Chondrocyte (in vitro differentiated cells): ENCODE measurements at regions not wholly inside any gene's neighbourhood (a gene's known extent, or its start where the extent isn't known, plus 50 kb on each side); places are given as distances from the start of the nearest gene placed in this dataset.

Experiments
- DNase-seq: peaks from one replicate; pipeline ENCODE4 v3.0.0; 2021; ENCODE audit warnings: mixed read lengths, low spot score
- H3K27ac Mint-ChIP-seq: one replicate; pipeline ENCODE4 v1.8.0; 2021; ENCODE audit warnings: mild to moderate bottlenecking, moderate library complexity, mixed read lengths; ENCODE audit not compliant: unreplicated experiment
- H3K27me3 Mint-ChIP-seq: 2 replicates; pipeline ENCODE4 v1.8.0; 2021; ENCODE audit warnings: low read depth, mixed read lengths
- H3K36me3 Mint-ChIP-seq: 2 replicates; pipeline ENCODE4 v1.8.0; 2021; ENCODE audit warnings: low read depth, mixed read lengths
- H3K4me1 Mint-ChIP-seq: 2 replicates; pipeline ENCODE4 v1.8.0; 2021; ENCODE audit warnings: low read depth, mild to moderate bottlenecking, mixed read lengths
- H3K4me3 Mint-ChIP-seq: one replicate; pipeline ENCODE4 v1.8.0; 2021; ENCODE audit warnings: mild to moderate bottlenecking, moderate library complexity, mixed read lengths; ENCODE audit not compliant: unreplicated experiment
- H3K9me3 Mint-ChIP-seq: 2 replicates; pipeline ENCODE4 v1.8.0; 2021; ENCODE audit warnings: low read depth, mixed read lengths
- TF ChIP-seq, protein P1 (sequence below): fragments of 200-600 bp; sonication (generic); IDR thresholded peaks from 2 replicates; pipeline ENCODE4 v1.5.0; 2021; ENCODE audit warnings: antibody characterized with exemption, mild to moderate bottlenecking, moderate library complexity

DNA sequence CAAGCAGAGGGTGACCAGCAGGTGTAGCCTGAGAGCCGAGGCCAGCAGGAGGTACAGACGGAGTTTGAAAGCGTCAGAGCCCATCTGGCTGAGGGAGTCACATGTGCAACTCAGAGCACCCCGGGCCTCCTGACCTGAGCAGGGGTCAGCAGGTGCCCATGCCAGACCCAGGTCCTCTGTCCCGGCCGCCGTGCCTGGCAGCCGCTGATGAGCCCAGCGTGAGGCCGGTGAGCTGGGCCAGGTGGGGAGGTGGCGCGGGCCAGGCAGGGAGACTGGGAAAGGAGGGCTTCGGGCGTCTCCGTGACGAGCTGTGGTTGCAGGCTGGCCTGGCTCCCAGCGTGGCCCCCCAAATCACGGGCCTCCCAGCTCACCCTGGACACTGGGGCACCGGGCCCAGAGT is 130.9 kb downstream of the CHSY1 start:
- peak overlapping the region; percentile 9 for H3K4me3 Mint-ChIP-seq
- no peaks in the 10 kb centered on the region for H3K9me3 Mint-ChIP-seq
- TF ChIP-seq, protein P1, sequence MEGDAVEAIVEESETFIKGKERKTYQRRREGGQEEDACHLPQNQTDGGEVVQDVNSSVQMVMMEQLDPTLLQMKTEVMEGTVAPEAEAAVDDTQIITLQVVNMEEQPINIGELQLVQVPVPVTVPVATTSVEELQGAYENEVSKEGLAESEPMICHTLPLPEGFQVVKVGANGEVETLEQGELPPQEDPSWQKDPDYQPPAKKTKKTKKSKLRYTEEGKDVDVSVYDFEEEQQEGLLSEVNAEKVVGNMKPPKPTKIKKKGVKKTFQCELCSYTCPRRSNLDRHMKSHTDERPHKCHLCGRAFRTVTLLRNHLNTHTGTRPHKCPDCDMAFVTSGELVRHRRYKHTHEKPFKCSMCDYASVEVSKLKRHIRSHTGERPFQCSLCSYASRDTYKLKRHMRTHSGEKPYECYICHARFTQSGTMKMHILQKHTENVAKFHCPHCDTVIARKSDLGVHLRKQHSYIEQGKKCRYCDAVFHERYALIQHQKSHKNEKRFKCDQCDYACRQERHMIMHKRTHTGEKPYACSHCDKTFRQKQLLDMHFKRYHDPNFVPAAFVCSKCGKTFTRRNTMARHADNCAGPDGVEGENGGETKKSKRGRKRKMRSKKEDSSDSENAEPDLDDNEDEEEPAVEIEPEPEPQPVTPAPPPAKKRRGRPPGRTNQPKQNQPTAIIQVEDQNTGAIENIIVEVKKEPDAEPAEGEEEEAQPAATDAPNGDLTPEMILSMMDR = no peak
- no peak for DNase-seq
- peaks cover 52% of the 10 kb centered on the region for H3K4me1 Mint-ChIP-seq
- no peaks in the 10 kb centered on the region for H3K27me3 Mint-ChIP-seq
- peak overlapping the region; percentile 62 for H3K27ac Mint-ChIP-seq
- no peaks in the 10 kb centered on the region for H3K36me3 Mint-ChIP-seq

DNA sequence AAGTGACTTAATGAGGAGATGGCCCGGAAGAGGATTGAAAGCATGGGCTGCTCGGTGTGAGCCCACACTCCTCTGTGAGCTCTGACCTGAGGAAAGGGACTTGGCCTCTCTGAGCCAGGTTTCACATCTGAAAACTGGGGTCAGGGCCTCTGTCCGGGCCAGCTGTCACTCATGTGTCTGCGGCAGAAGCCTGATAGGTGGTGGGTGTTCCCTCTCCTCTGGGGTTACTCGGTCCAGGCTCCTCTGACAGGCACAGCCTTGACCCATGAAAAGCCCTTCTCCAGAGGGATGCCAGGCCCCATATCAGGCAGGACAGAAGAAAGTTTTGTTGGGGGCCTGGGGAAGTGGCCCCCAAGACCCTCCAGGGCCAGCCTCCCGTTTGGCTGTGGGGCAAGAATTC is 131.4 kb downstream of the CHSY1 start:
- no peaks in the 10 kb centered on the region for H3K36me3 Mint-ChIP-seq
- H3K27ac Mint-ChIP-seq = no peak overlapping the region
- TF ChIP-seq, protein P1 = no peak
- H3K9me3 Mint-ChIP-seq = no peaks in the 10 kb centered on the region
- no peak overlapping the region for H3K4me3 Mint-ChIP-seq
- peaks cover 55% of the 10 kb centered on the region for H3K4me1 Mint-ChIP-seq
- H3K27me3 Mint-ChIP-seq = no peaks in the 10 kb centered on the region
- no peak for DNase-seq
